H1 (cell line): ENCODE measurements at regions not wholly inside any gene's neighbourhood (a gene's known extent, or its start where the extent isn't known, plus 50 kb on each side); places are given as distances from the start of the nearest gene placed in this dataset.

Source experiments
- CTCF ChIA-PET: fragments of 300-600 bp; sonication (Branson Sonifier 250); formaldehyde crosslinking; loops from one replicate; lab custom pipeline; 2021; ENCODE audit not compliant: partially characterized antibody; lab: Charles Lee
- POLR2A ChIA-PET: fragments of 300-600 bp; sonication (Branson Sonifier 250); formaldehyde crosslinking; loops from one replicate; lab custom pipeline; 2021; ENCODE audit warnings: inconsistent platforms; ENCODE audit not compliant: partially characterized antibody; lab: Charles Lee
- DNase-seq, 2 experiments: peaks; one replicate each; pipeline versions ENCODE4 v3.0.0 to v3.0.0-alpha.2; 2010 to 2022; ENCODE audit warnings: low spot score in 2 of 2, low read depth in 1 of 2, mixed read lengths in 1 of 2
- FAIRE-seq: peaks from 2 replicates; lab custom pipeline; 2011; peaks lifted over from hg19 to GRCh38; lab: Jason Lieb, UNC
- H2AFZ ChIP-seq: 2 replicates; pipeline ENCODE4 v1.8.1; 2012; ENCODE audit warnings: low read length, inconsistent platforms
- H2AK5ac ChIP-seq: 2 replicates; pipeline ENCODE4 v1.6.1; 2013; ENCODE audit warnings: low read depth, low read length
- H2BK120ac ChIP-seq: replicated peaks from 2 replicates; pipeline ENCODE3; 2013; ENCODE audit warnings: low read depth, low read length, inconsistent platforms
- H2BK12ac ChIP-seq: 2 replicates; pipeline ENCODE4 v1.6.1; 2013; ENCODE audit warnings: low read depth, low read length
- H2BK15ac ChIP-seq: 2 replicates; pipeline ENCODE4 v1.6.1; 2013; ENCODE audit warnings: low read length
- H2BK20ac ChIP-seq: 2 replicates; pipeline ENCODE4 v1.6.1; 2013; ENCODE audit warnings: low read length
- H2BK5ac ChIP-seq: 2 replicates; pipeline ENCODE4 v1.6.1; 2013; ENCODE audit warnings: low read depth, low read length
- H3K14ac ChIP-seq: 2 replicates; pipeline ENCODE4 v1.6.1; 2013; ENCODE audit warnings: inconsistent platforms; ENCODE audit not compliant: insufficient read length
- H3K18ac ChIP-seq: 2 replicates; pipeline ENCODE4 v1.6.1; 2013; ENCODE audit warnings: low read length; ENCODE audit errors: extremely low read depth
- H3K23ac ChIP-seq: 2 replicates; pipeline ENCODE4 v1.6.1; 2013; ENCODE audit warnings: inconsistent platforms; ENCODE audit not compliant: insufficient read length
- H3K23me2 ChIP-seq: 2 replicates; pipeline ENCODE4 v1.6.1; 2013; ENCODE audit warnings: low read depth, low read length
- H3K27ac ChIP-seq: 2 replicates; pipeline ENCODE4 v1.6.1; 2011; ENCODE audit warnings: low read depth, low read length, inconsistent platforms
- H3K27me3 ChIP-seq, 4 experiments: replicated peaks in 1 of 4; 1 replicate in 1 of 4; 2 replicates in 3 of 4; pipeline versions ENCODE4 v1.6.1 to v1.8.1; 2011 to 2013; ENCODE audit warnings: low read length in 3 of 4, mild to moderate bottlenecking in 3 of 4, inconsistent platforms in 2 of 4, mixed read lengths in 2 of 4, moderate library complexity in 1 of 4; ENCODE audit not compliant: control insufficient read depth in 3 of 4, insufficient read depth in 3 of 4; ENCODE audit errors: extremely low read depth in 1 of 4
- H3K36me3 ChIP-seq, 4 experiments: 2 replicates each; pipeline versions ENCODE4 v1.6.1 to v1.8.1; 2011 to 2013; ENCODE audit warnings: mild to moderate bottlenecking in 4 of 4, low read length in 3 of 4, moderate library complexity in 2 of 4, control low read depth in 1 of 4, inconsistent platforms in 1 of 4; ENCODE audit not compliant: insufficient read depth in 4 of 4, control insufficient read depth in 2 of 4
- H3K4ac ChIP-seq: replicated peaks from 2 replicates; pipeline ENCODE3; 2013; ENCODE audit warnings: low read length, low read depth, mixed read lengths, inconsistent platforms; ENCODE audit not compliant: insufficient read length
- H3K4me1 ChIP-seq, 4 experiments: replicated peaks in 1 of 4; 1 replicate in 1 of 4; 2 replicates in 3 of 4; pipeline versions ENCODE4 v1.6.1 to v1.8.1; 2011 to 2013; ENCODE audit warnings: low read length in 3 of 4, inconsistent platforms in 2 of 4, mixed read lengths in 1 of 4; ENCODE audit not compliant: insufficient read depth in 4 of 4, control insufficient read depth in 3 of 4
- H3K4me2 ChIP-seq, 2 experiments: 2 replicates each; pipeline versions ENCODE4 v1.6.1 to v1.8.1; 2011 to 2013; ENCODE audit warnings: low read depth in 2 of 2, low read length in 2 of 2, control low read depth in 1 of 2, inconsistent platforms in 1 of 2, mild to moderate bottlenecking in 1 of 2; ENCODE audit not compliant: insufficient read depth in 1 of 2
- H3K4me3 ChIP-seq, 4 experiments: fragments of 200-600, 300-600 bp in 1 of 4; sonication (generic), shearing (Covaris generic), sonication (Bioruptor Twin) in 1 of 4; 2 replicates each; pipeline versions ENCODE4 v1.5.1 to v1.8.1; 2011 to 2016; ENCODE audit warnings: low read length in 4 of 4, low read depth in 3 of 4, control low read depth in 2 of 4, inconsistent platforms in 2 of 4, mild to moderate bottlenecking in 2 of 4, mixed read lengths in 1 of 4, moderate library complexity in 1 of 4; ENCODE audit not compliant: insufficient read depth in 2 of 4; ENCODE audit errors: extremely low read depth in 1 of 4
- H3K56ac ChIP-seq: replicated peaks from 2 replicates; pipeline ENCODE3; 2013; ENCODE audit warnings: low read depth, mild to moderate bottlenecking, mixed read lengths, low read length, inconsistent platforms; ENCODE audit not compliant: insufficient read length
- H3K79me1 ChIP-seq: 2 replicates; pipeline ENCODE4 v1.6.1; 2013; ENCODE audit warnings: low read depth, low read length, control low read depth
- H3K79me2 ChIP-seq, 2 experiments: 2 replicates each; pipeline versions ENCODE4 v1.6.1 to v1.8.1; 2012 to 2013; ENCODE audit warnings: low read length in 2 of 2, mild to moderate bottlenecking in 2 of 2, inconsistent platforms in 1 of 2; ENCODE audit not compliant: insufficient read depth in 2 of 2, control insufficient read depth in 1 of 2
- H3K9ac ChIP-seq, 4 experiments: replicated peaks in 1 of 4; 1 replicate in 1 of 4; 2 replicates in 3 of 4; pipeline versions ENCODE4 v1.6.1 to v1.8.1; 2011 to 2013; ENCODE audit warnings: low read depth in 3 of 4, low read length in 3 of 4, control low read depth in 2 of 4, mild to moderate bottlenecking in 2 of 4, moderate library complexity in 2 of 4, inconsistent platforms in 1 of 4; ENCODE audit errors: extremely low read depth in 1 of 4
- H3K9me3 ChIP-seq, 2 experiments: 2 replicates each; pipeline versions ENCODE4 v1.6.1 to v1.8.1; 2012 to 2013; ENCODE audit warnings: mild to moderate bottlenecking in 2 of 2, moderate library complexity in 2 of 2, control low read depth in 1 of 2, inconsistent platforms in 1 of 2, low read depth in 1 of 2, low read length in 1 of 2, mixed read lengths in 1 of 2; ENCODE audit not compliant: insufficient read depth in 2 of 2
- H4K20me1 ChIP-seq, 2 experiments: replicated peaks in 1 of 2; 2 replicates each; pipeline versions ENCODE3 to v1.8.1; 2011 to 2013; ENCODE audit warnings: inconsistent platforms in 2 of 2, low read length in 2 of 2, mild to moderate bottlenecking in 1 of 2; ENCODE audit not compliant: insufficient read depth in 2 of 2, control insufficient read depth in 1 of 2
- H4K5ac ChIP-seq: 2 replicates; pipeline ENCODE4 v1.6.1; 2013; ENCODE audit warnings: low read length, low read depth, mixed read lengths, inconsistent platforms; ENCODE audit not compliant: insufficient read length
- H4K8ac ChIP-seq: 2 replicates; pipeline ENCODE4 v1.8.0; 2013; ENCODE audit warnings: mild to moderate bottlenecking, moderate library complexity, low read length, inconsistent platforms; ENCODE audit not compliant: insufficient read depth; ENCODE audit errors: extremely low read depth
- H4K91ac ChIP-seq: replicated peaks from 2 replicates; pipeline ENCODE3; 2013; ENCODE audit warnings: low read length, mixed read lengths, inconsistent platforms; ENCODE audit not compliant: insufficient read length
- BACH1 ChIP-seq: IDR thresholded peaks from 2 replicates; pipeline ENCODE4 v1.6.1; 2012; ENCODE audit warnings: low read length, improper control_type of control experiment
- CEBPB ChIP-seq: IDR thresholded peaks from 2 replicates; pipeline ENCODE4 v1.6.1; 2012; ENCODE audit warnings: low read depth, low read length
- EP300 ChIP-seq, 2 experiments: IDR thresholded peaks; 1 replicate in 1 of 2; 2 replicates in 1 of 2; pipeline ENCODE4 v1.6.1; 2011 to 2012; ENCODE audit warnings: low read depth in 2 of 2, low read length in 2 of 2, mild to moderate bottlenecking in 2 of 2, borderline replicate concordance in 1 of 2, inconsistent platforms in 1 of 2, moderate library complexity in 1 of 2
- JUN ChIP-seq: IDR thresholded peaks from 2 replicates; pipeline ENCODE4 v1.6.1; 2011; ENCODE audit warnings: low read depth, mild to moderate bottlenecking, improper control_type of control experiment, low read length
- POLR2AphosphoS5 ChIP-seq: IDR thresholded peaks from 2 replicates; pipeline ENCODE4 v1.6.1; 2011; ENCODE audit warnings: low read depth, low read length
- RBBP5 ChIP-seq: IDR thresholded peaks from 2 replicates; pipeline ENCODE4 v1.7.1; 2012; ENCODE audit warnings: low read depth, mild to moderate bottlenecking, inconsistent platforms, low read length, moderate library complexity, borderline replicate concordance
- SIN3A ChIP-seq, 2 experiments: IDR thresholded peaks in 1 of 2; conservative IDR thresholded peaks in 1 of 2; 2 replicates each; pipeline ENCODE4 v1.6.1; 2011 to 2012; ENCODE audit warnings: low read length in 2 of 2, improper control_type of control experiment in 1 of 2, low read depth in 1 of 2, mild to moderate bottlenecking in 1 of 2
- TAF1 ChIP-seq: IDR thresholded peaks from 2 replicates; pipeline ENCODE4 v1.6.1; 2011; ENCODE audit warnings: mild to moderate bottlenecking, low read depth, low read length
- TCF12 ChIP-seq: IDR thresholded peaks from 2 replicates; pipeline ENCODE4 v1.6.1; 2011; ENCODE audit warnings: low read depth, mild to moderate bottlenecking, low read length
- WGBS, 2 experiments: shearing (Covaris generic) in 1 of 2; methylation state at CpG; one replicate each; pipeline versions ENCODE4 v1.1.6 to v1.1.7; 2013 to 2015; ENCODE audit warnings: low lambda C conversion rate in 2 of 2, mixed read lengths in 2 of 2, inconsistent platforms in 1 of 2, low coverage in 1 of 2, missing lambda C conversion rate in 1 of 2; ENCODE audit not compliant: insufficient replicate concordance in 2 of 2, insufficient coverage in 1 of 2, insufficient read length in 1 of 2; ENCODE audit errors: extremely low coverage in 1 of 2, missing lambda C conversion rate in 1 of 2; 5-methylcytosine and 5-hydroxymethylcytosine counted together

DNA sequence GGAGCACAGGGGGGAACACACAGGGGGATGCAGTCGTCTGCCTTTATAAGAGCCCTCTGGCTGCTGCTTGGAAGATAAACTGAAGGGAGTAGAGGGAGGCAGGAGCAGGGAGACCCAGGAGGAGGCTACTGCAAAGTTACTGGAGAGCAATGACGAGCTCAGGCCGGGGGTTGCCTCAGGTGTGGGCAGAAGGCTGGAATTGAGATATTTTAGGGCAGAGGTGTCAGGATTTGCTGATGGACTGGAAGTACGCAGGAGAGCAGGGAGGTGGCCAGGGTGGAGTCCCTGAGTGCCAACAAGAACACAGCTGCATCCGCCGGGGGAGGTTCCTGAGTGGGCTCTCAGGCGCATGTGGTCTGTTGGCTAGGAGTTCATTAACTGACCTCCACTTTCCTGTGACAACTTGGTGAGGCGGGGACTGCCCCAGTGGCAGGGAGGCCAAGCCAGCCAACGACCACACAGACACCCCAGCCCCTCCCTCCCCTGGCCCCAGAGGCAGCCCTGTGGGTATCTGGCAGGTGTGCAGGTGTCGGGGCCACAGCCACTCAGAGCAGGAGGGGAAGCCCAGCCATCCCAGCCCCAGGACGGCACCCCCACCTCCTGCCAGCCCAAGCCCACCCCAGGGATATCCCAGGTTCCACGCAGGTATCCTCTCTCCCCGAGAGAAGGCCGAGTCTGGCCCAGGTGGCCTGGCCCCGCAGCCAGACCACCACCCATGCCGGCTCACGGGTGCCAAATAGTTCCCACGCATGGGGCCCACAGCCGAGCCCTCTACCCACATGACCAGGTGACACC, 85.4 kb downstream of the NCOR2 start:
- Histone ChIP-seq H3K9me3 (no peaks in the 10 kb centered on the region), H4K91ac (no peak overlapping the region), H4K5ac (no peak overlapping the region), H3K18ac (no peak overlapping the region), H2BK12ac (no peak overlapping the region), H3K23ac (no peak overlapping the region), H4K8ac (no peak overlapping the region), H3K56ac (no peak overlapping the region), H3K4me2 (no peak overlapping the region), H3K4me1 (peaks cover 0 to 9% (median 0%) of the 10 kb centered on the region in 4 experiments; a peak in 5 of 7 replicates), H3K27ac (no peak overlapping the region), H2BK15ac (no peak overlapping the region), H3K4ac (no peak overlapping the region), H2BK20ac (no peak overlapping the region), H2AFZ (no peak overlapping the region), H3K23me2 (peaks cover 3% of the 10 kb centered on the region), H2AK5ac (no peak overlapping the region), H2BK120ac (no peak overlapping the region), H3K4me3 (no peak overlapping the region), H2BK5ac (peak overlapping the region; percentile 13; the same call in 1 of the 2 replicates), H3K14ac (no peak overlapping the region), H3K79me1 (peaks cover 18% of the 10 kb centered on the region), H3K79me2 (peaks cover 0 to 17% of the 10 kb centered on the region in 2 experiments; a peak in 1 of 4 replicates), H3K27me3 (no peaks in the 10 kb centered on the region), H3K36me3 (peaks cover 0 to 10% (median 5%) of the 10 kb centered on the region in 4 experiments; a peak in 3 of 8 replicates), H4K20me1 (peaks cover 16 to 38% of the 10 kb centered on the region in 2 experiments), H3K9ac (no peak overlapping the region)
- 94% methylated on average over 16 of the region's 19 CpGs; no CpG with 5 or more reads in 1 of the 2 experiments for WGBS, 2 experiments
- DNase-seq (no peak), FAIRE-seq (no peak)
- ChIA-PET POLR2A (no interaction called here), CTCF (interaction anchor here (0.6 to 1.5 kb wide), 3 partner anchors 8 to 283 kb away, joined by 3 to 6 read pairs (median 4); no protein-coding TSS in a partner anchor)
- no peak for TF ChIP-seq JUN
- TF ChIP-seq SIN3A (conservative IDR thresholded peaks at IDR 0.05 in 1 of 2, IDR thresholded peaks at IDR 0.05 in 1 of 2; ENCODE audit: low read depth in 1 of 2, low read length in 2 of 2) = no peak
- TF ChIP-seq EP300 (IDR thresholded peaks at IDR 0.05; ENCODE audit: borderline replicate concordance in 1 of 2, low read depth in 2 of 2, low read length in 2 of 2) = no peak
- TF ChIP-seq RBBP5 = no peak
- no peak for TF ChIP-seq TAF1
- TF ChIP-seq POLR2AphosphoS5 = no peak
- TF ChIP-seq BACH1 = no peak
- TF ChIP-seq TCF12 = no peak
- no peak for TF ChIP-seq CEBPB
